Hematopoietic multipotent progenitor cell treated with erythropoietin and hydrocortisone succinate and interleukin-3 and kit ligand, for 8 days (in vitro differentiated cells): ENCODE measurements at regions not wholly inside any gene's neighbourhood (a gene's known extent, or its start where the extent isn't known, plus 50 kb on each side); places are given as distances from the start of the nearest gene placed in this dataset.

Experiments
- DNase-seq: peaks from one replicate; pipeline ENCODE4 v3.0.0-alpha.2; 2015

- no peak for DNase-seq
Measured at GRCh38 chr6:167569041-167569805, 244.3 kb downstream of the TTLL2 start.

- no peak for DNase-seq
Measured at GRCh38 chr6:167569879-167570278, 245.0 kb downstream of the TTLL2 start.

- no peak for DNase-seq
Measured at GRCh38 chr6:167570460-167571400, 245.8 kb downstream of the TTLL2 start.

- DNase-seq = no peak
Measured at GRCh38 chr6:167571550-167571949, 246.7 kb downstream of the TTLL2 start.

- DNase-seq = no peak
Measured at GRCh38 chr6:167572106-167572505, 247.2 kb downstream of the TTLL2 start.

GRCh38 chr6:167572841-167573271, 248.0 kb downstream of the TTLL2 start:
- no peak for DNase-seq

GRCh38 chr6:167573461-167574215, 248.8 kb downstream of the TTLL2 start:
- no peak for DNase-seq

- DNase-seq = no peak
Measured at GRCh38 chr6:167574431-167575151, 249.7 kb downstream of the TTLL2 start.

- DNase-seq = no peak
Measured at GRCh38 chr6:167575158-167575696, 250.3 kb downstream of the TTLL2 start.

- DNase-seq = no peak
Measured at GRCh38 chr6:167576050-167576741, 250.5 kb upstream of the AFDN start.

GRCh38 chr6:167576828-167577503, 249.7 kb upstream of the AFDN start:
- DNase-seq = no peak

- no peak for DNase-seq
Measured at GRCh38 chr6:167577891-167578361, 248.8 kb upstream of the AFDN start.

- DNase-seq = no peak
Measured at GRCh38 chr6:167578371-167578901, 248.3 kb upstream of the AFDN start.

- DNase-seq = no peak
Measured at GRCh38 chr6:167579806-167580618, 246.7 kb upstream of the AFDN start.

- no peak for DNase-seq
Measured at GRCh38 chr6:167580619-167580911, 246.1 kb upstream of the AFDN start.

GRCh38 chr6:167581637-167582036, 245.1 kb upstream of the AFDN start:
- DNase-seq = no peak

- DNase-seq = no peak
Measured at GRCh38 chr6:167583412-167583811, 243.3 kb upstream of the AFDN start.

- no peak for DNase-seq
Measured at GRCh38 chr6:167588181-167588919, 238.4 kb upstream of the AFDN start.
